GM12872 (cell line): ENCODE measurements at regions not wholly inside any gene's neighbourhood (a gene's known extent, or its start where the extent isn't known, plus 50 kb on each side); places are given as distances from the start of the nearest gene placed in this dataset.

Source experiments
- TF ChIP-seq, protein P1 (sequence below): IDR thresholded peaks from 3 replicates; pipeline ENCODE4 v1.5.1; 2011; ENCODE audit warnings: low read depth, mild to moderate bottlenecking, low read length, moderate library complexity; ENCODE audit not compliant: insufficient read depth

DNA sequence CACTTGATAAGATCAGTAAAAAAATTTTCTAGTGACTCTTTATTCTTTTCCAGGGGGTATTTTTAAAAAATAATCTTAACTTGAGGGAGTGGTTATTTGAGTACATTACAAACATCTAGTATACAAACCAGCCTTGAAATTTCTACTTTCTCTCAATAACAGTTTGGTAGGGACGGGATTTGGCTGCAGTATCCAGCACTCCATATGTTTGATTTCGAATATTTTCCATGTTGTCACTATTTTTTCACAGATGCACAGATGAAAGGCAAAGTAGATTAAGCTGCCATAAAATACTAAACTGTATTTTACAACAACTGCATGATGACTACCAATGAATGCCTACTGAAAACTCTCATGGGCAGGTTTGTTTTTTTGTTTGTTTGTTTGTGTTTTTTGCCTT, 225.0 kb downstream of the COX7B2 start:
- TF ChIP-seq, protein P1, sequence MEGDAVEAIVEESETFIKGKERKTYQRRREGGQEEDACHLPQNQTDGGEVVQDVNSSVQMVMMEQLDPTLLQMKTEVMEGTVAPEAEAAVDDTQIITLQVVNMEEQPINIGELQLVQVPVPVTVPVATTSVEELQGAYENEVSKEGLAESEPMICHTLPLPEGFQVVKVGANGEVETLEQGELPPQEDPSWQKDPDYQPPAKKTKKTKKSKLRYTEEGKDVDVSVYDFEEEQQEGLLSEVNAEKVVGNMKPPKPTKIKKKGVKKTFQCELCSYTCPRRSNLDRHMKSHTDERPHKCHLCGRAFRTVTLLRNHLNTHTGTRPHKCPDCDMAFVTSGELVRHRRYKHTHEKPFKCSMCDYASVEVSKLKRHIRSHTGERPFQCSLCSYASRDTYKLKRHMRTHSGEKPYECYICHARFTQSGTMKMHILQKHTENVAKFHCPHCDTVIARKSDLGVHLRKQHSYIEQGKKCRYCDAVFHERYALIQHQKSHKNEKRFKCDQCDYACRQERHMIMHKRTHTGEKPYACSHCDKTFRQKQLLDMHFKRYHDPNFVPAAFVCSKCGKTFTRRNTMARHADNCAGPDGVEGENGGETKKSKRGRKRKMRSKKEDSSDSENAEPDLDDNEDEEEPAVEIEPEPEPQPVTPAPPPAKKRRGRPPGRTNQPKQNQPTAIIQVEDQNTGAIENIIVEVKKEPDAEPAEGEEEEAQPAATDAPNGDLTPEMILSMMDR, result no peak

DNA sequence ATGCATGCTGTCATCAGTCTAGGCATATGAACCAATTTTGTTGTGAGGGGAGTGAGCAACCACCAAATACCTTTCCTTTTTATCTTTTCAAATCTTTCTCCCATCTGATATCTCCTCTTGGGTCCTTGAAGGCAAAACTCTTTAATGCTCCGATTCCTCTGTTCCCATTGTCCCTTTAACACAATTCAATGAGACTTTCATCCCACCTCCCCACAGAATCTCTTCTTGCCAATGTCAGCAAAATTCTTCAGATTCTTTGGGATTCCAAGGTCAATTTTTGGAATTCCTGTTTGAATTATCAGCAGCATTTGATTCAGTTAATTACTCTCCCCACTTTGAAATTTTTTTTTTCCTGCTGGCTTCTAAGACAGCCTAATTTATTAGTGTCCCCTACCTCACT, 232.7 kb downstream of the COX7B2 start:
- TF ChIP-seq, protein P1, result no peak

DNA sequence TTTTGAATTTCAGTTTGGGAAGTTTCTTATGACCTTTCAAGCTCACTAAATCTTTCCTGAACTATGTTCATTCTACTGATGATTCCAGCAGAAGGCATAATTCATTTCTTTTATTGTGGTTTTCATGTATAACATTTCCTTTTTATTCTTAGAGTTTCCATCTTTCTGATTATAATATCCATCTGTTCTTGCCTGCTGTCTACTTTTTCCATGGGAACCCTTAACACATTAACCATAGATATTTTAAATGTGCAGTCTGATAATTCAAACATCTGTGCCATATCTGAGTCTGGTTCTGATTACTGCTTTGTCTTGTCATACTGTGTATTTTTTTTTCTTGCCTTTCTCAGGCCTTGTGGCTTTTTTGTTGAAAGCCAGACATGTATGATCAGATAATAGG, 234.7 kb downstream of the COX7B2 start:
- TF ChIP-seq, protein P1, result no peak

DNA sequence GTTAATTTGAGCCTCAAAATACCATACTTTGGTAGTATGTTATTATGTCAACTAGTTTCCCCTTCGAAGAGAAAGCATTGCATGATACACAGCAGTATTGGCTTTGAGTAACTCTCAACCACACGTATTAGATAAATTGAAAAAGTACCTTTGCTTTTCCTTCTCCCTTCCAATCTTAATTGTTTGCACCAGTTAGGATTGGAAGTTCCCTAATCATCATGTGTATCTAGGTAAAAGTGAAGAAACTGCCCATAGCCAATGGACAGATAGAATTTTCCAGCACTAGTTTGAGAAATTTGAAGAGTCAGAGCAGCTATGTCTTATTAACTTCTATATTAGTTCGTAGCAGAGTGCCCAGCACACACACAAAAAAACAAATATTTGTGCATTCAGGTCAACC, 241.3 kb downstream of the COX7B2 start:
- TF ChIP-seq, protein P1, result no peak

DNA sequence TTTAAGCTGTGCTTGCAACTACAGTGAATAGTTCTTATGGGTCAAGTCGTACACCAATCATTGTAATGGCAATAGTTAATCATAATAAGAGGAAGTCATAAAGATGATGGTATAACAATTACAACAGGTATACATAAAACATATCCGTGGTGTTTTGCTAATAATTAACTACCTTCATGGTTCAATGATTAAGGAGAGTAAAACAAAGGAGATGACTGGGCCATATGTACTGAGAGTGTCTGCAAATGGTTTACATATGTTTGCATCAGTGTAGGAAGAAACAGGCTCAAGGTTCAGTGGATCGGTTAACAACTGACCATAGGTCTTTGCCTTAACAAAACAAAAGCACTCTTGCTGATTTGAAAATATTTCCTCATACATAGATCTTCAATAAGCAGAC, 253.0 kb downstream of the COX7B2 start:
- TF ChIP-seq, protein P1, result no peak

DNA sequence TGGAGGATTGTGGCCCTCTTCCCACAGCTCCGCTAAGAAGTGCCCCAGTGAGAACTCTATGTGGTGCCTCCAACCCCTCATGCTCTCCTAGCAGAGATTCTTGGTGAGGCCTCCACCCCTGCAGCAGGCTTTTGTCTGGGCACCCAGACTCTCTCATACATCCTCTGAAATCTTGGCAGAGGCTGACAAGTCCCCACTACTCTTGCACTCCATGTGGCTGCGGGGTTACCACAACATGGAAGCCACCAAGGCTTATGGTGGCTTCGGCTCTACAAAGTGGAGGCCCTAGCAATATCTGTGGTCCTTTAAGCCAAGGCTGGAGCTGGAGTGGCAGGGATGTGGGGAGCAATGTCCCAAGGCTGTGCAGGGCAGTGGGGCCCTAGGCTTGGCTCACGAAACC, 255.2 kb downstream of the COX7B2 start:
- TF ChIP-seq, protein P1, result no peak

DNA sequence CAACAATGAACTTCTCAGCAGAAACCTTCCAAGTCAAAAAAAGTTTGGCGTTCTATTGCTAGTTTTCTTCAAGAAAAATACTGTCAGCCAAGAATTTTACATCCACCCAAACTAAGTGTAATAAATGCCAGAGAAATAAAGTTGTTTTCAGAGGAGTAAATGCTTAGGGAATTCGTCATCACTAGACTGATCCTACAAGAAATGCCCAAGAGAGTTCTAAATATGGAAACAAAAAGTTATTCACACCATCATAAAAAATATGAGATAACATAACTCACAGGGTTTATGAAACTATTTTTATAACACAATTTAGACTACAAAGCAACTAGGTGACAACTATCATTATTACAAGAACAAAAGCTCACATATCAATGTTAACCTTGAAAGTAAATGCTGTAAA, 259.5 kb upstream of the GABRA2 start:
- TF ChIP-seq, protein P1, result no peak
